A549 (cell line): ENCODE measurements at regions not wholly inside any gene's neighbourhood (a gene's known extent, or its start where the extent isn't known, plus 50 kb on each side); places are given as distances from the start of the nearest gene placed in this dataset.

Experiments
- ATAC-seq, 2 experiments: fragments of 200-7000 bp in 1 of 2; fragments of >200 bp in 1 of 2; cut with Nextera tagmentation in 1 of 2; cut with Tn5 transposase in 1 of 2; 3 replicates each; pipeline versions ENCODE4 v1.8.0 to v1.9.1; 2018 to 2020; ENCODE audit warnings: mild to moderate bottlenecking in 1 of 2, moderate library complexity in 1 of 2
- CTCF ChIA-PET: fragments of 300-600 bp; sonication (Branson Sonifier 250); formaldehyde crosslinking; extraction: SDS; loops from one replicate; lab custom pipeline; 2021; ENCODE audit warnings: antibody characterized with exemption, inconsistent platforms; lab: Yijun Ruan, JAX
- POLR2A ChIA-PET: fragments of 350-600 bp; formaldehyde crosslinking; extraction: SDS; loops from one replicate; lab custom pipeline; 2021; ENCODE audit warnings: antibody characterized with exemption, inconsistent platforms; lab: Yijun Ruan, JAX
- DNase-seq, 2 experiments: peaks; one replicate each; pipeline versions ENCODE4 v3.0.0 to v3.0.0-alpha.2; 2011 to 2016; ENCODE audit warnings: low read depth in 1 of 2, low spot score in 1 of 2
- FAIRE-seq: peaks from 2 replicates; lab custom pipeline; 2011; peaks lifted over from hg19 to GRCh38; lab: Jason Lieb, UNC
- H3K27ac ChIP-seq, 2 experiments: fragments of >200 bp; sonication (Bioruptor Twin); formaldehyde crosslinking; 3 replicates each; pipeline ENCODE4 v1.5.1; 2016 to 2017
- H3K4me1 ChIP-seq: fragments of >200 bp; sonication (Bioruptor Twin); formaldehyde crosslinking; 3 replicates; pipeline ENCODE4 v1.6.1; 2016
- H3K4me2 ChIP-seq: fragments of >200 bp; sonication (Bioruptor Twin); formaldehyde crosslinking; 3 replicates; pipeline ENCODE4 v1.6.1; 2016
- H3K4me3 ChIP-seq: fragments of >200 bp; sonication (Bioruptor Twin); formaldehyde crosslinking; 3 replicates; pipeline ENCODE4 v1.5.1; 2016
- H3K9me3 ChIP-seq: fragments of >200 bp; sonication (Bioruptor Twin); formaldehyde crosslinking; 3 replicates; pipeline ENCODE4 v1.6.1; 2016
- ATOH8 ChIP-seq: fragments of 250-450 bp; sonication (Bioruptor Pico); IDR thresholded peaks from 2 replicates; pipeline ENCODE4 v1.5.0; 2020; ENCODE audit warnings: low read depth, mild to moderate bottlenecking, moderate library complexity
- BHLHE40 ChIP-seq: IDR thresholded peaks from 2 replicates; pipeline ENCODE4 v1.6.1; 2012; ENCODE audit warnings: low read depth, low read length, inconsistent platforms
- CBX8 ChIP-seq: fragments of 200-600 bp; sonication (generic); IDR thresholded peaks from 2 replicates; pipeline ENCODE4 v1.6.1; 2016
- CHD4 ChIP-seq: fragments of 200-600 bp; sonication (generic); IDR thresholded peaks from 2 replicates; pipeline ENCODE4 v1.6.1; 2016; ENCODE audit warnings: antibody characterized with exemption, mild to moderate bottlenecking, borderline replicate concordance
- EHF ChIP-seq: fragments of 250-450 bp; sonication (Bioruptor Pico); IDR thresholded peaks from 2 replicates; pipeline ENCODE4 v1.5.0; 2020; ENCODE audit warnings: mild to moderate bottlenecking
- ESRRA ChIP-seq: fragments of 150-350 bp; IDR thresholded peaks from 2 replicates; pipeline ENCODE4 v1.6.1; 2014; ENCODE audit warnings: mild to moderate bottlenecking, low read length, borderline replicate concordance
- FOXS1 ChIP-seq: fragments of 250-450 bp; sonication (Bioruptor Pico); IDR thresholded peaks from 2 replicates; pipeline ENCODE4 v1.5.0; 2020; ENCODE audit warnings: mild to moderate bottlenecking, moderate library complexity
- HDAC2 ChIP-seq: fragments of 200-600 bp; sonication (generic); IDR thresholded peaks from 2 replicates; pipeline ENCODE4 v1.6.1; 2016
- HMGXB4 ChIP-seq: fragments of 250-450 bp; sonication (Bioruptor Pico); IDR thresholded peaks from 2 replicates; pipeline ENCODE4 v1.5.0; 2021; ENCODE audit warnings: mild to moderate bottlenecking, moderate library complexity, borderline replicate concordance
- HOXA7 ChIP-seq: fragments of 250-450 bp; sonication (Bioruptor Pico); IDR thresholded peaks from 2 replicates; pipeline ENCODE4 v1.5.0; 2020; ENCODE audit warnings: mild to moderate bottlenecking, moderate library complexity
- HOXB5 ChIP-seq: fragments of 250-450 bp; sonication (Bioruptor Pico); IDR thresholded peaks from 2 replicates; pipeline ENCODE4 v1.5.0; 2020; ENCODE audit warnings: mild to moderate bottlenecking, moderate library complexity
- JUNB ChIP-seq: fragments of >200 bp; sonication (Bioruptor Twin); formaldehyde crosslinking; IDR thresholded peaks from 2 replicates; pipeline ENCODE4 v1.6.1; 2016
- KDM5A ChIP-seq: fragments of 200-600 bp; sonication (generic); IDR thresholded peaks from 2 replicates; pipeline ENCODE4 v1.6.1; 2016; ENCODE audit warnings: antibody characterized with exemption, mild to moderate bottlenecking
- MAFK ChIP-seq: fragments of 450-650 bp; IDR thresholded peaks from 2 replicates; pipeline ENCODE4 v1.6.1; 2014; ENCODE audit not compliant: partially characterized antibody
- MAX ChIP-seq: IDR thresholded peaks from 2 replicates; pipeline ENCODE4 v1.6.1; 2012
- MAZ ChIP-seq: fragments of 150-350 bp; IDR thresholded peaks from 2 replicates; pipeline ENCODE4 v1.6.1; 2014; ENCODE audit warnings: antibody characterized with exemption, low read depth, low read length, borderline replicate concordance
- NFE2L2 ChIP-seq: fragments of 150-350 bp; conservative IDR thresholded peaks from 2 replicates; pipeline ENCODE4 v1.6.1; 2014; ENCODE audit warnings: low read length
- NR3C1 ChIP-seq: fragments of >200 bp; sonication (Bioruptor Twin); formaldehyde crosslinking; IDR thresholded peaks from 3 replicates; pipeline ENCODE4 v1.6.1; 2017
- PBX3 ChIP-seq: IDR thresholded peaks from 2 replicates; pipeline ENCODE4 v1.6.1; 2012
- POLR2AphosphoS2 ChIP-seq: conservative IDR thresholded peaks from 2 replicates; pipeline ENCODE4 v1.6.1; 2012; ENCODE audit warnings: low read length, improper control_type of control experiment, inconsistent platforms
- RCOR1 ChIP-seq: fragments of 150-350 bp; IDR thresholded peaks from 2 replicates; pipeline ENCODE4 v1.6.1; 2014; ENCODE audit warnings: antibody characterized with exemption, low read length, low read depth
- RNF2 ChIP-seq: fragments of 200-600 bp; sonication (generic); IDR thresholded peaks from 2 replicates; pipeline ENCODE4 v1.6.1; 2016; ENCODE audit warnings: low read depth, mild to moderate bottlenecking, antibody characterized with exemption, moderate library complexity, borderline replicate concordance
- SMC3 ChIP-seq: fragments of >200 bp; sonication (Bioruptor Twin); formaldehyde crosslinking; IDR thresholded peaks from 3 replicates; pipeline ENCODE4 v1.6.1; 2018; ENCODE audit warnings: inconsistent platforms
- SREBF2 ChIP-seq: fragments of 450-650 bp; IDR thresholded peaks from 2 replicates; pipeline ENCODE4 v1.6.1; 2014; ENCODE audit warnings: mild to moderate bottlenecking, moderate library complexity
- TFCP2L1 ChIP-seq: fragments of 250-450 bp; sonication (Bioruptor Pico); IDR thresholded peaks from 2 replicates; pipeline ENCODE4 v1.5.0; 2021; ENCODE audit warnings: mild to moderate bottlenecking
- ZFP36 ChIP-seq: fragments of 450-650 bp; IDR thresholded peaks from 2 replicates; pipeline ENCODE4 v1.6.1; 2014; ENCODE audit warnings: borderline replicate concordance; ENCODE audit not compliant: partially characterized antibody
- ZNF302 ChIP-seq: fragments of 250-450 bp; sonication (Bioruptor Pico); IDR thresholded peaks from 2 replicates; pipeline ENCODE4 v1.9.0; 2021; ENCODE audit warnings: inconsistent platforms, mild to moderate bottlenecking, moderate library complexity
- ZSCAN20 ChIP-seq: fragments of 250-450 bp; sonication (Bioruptor Pico); IDR thresholded peaks from 2 replicates; pipeline ENCODE4 v1.8.0; 2022; ENCODE audit warnings: mild to moderate bottlenecking, moderate library complexity
- WGBS: methylation state at CpG from one replicate; pipeline ENCODE4 v1.1.6; 2017; ENCODE audit errors: missing lambda C conversion rate; 5-methylcytosine and 5-hydroxymethylcytosine counted together
- TF ChIP-seq, protein P1 (sequence below): fragments of >200 bp; sonication (Bioruptor Twin); formaldehyde crosslinking; IDR thresholded peaks from 2 replicates; pipeline ENCODE4 v1.6.1; 2016

DNA sequence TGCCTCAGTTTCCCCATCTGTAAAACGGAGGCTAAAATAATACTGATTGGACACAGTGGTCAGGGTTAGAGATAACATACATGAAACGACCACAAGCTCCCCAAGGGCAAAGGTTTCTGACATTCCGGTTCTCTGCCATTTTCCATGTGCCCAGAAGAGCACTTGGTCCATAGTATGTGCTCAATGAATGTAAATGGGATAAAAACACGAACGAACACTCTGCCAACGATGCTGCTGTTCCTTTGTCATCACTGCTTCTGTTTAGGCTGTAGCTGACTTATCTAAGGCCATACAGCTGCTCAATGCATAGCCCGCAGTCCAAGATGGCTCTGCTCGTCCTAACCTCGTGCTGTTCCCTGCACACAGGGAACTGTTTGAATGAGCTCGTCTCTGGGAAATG, 102.0 kb downstream of the RMI2 start:
- 60% methylated on average over 10 of the region's 10 CpGs for WGBS
- H3K4me3 ChIP-seq: no peak overlapping the region
- ATAC-seq (no peak), DNase-seq (no peak), FAIRE-seq (no peak)
- H3K4me2 ChIP-seq: no peak overlapping the region
- no peaks in the 10 kb centered on the region for H3K9me3 ChIP-seq
- POLR2A ChIA-PET: no interaction called here
- no peak for TF ChIP-seq NFE2L2
- no peak for TF ChIP-seq MAX
- TF ChIP-seq ZNF302 (CRISPR knock-in tag): no peak
- TF ChIP-seq JUNB: no peak
- TF ChIP-seq ZFP36: no peak
- no peak for TF ChIP-seq RCOR1
- no peak for TF ChIP-seq EHF (CRISPR knock-in tag)
- no peak for TF ChIP-seq FOXS1 (CRISPR knock-in tag)
- no peak overlapping the region for H3K27ac ChIP-seq
- no peaks in the 10 kb centered on the region for H3K4me1 ChIP-seq
- CTCF ChIA-PET: interaction anchor here (0.9 to 1.8 kb wide), 4 partner anchors 11 to 194 kb away, joined by 3 to 6 read pairs (median 4); no protein-coding TSS in a partner anchor

GRCh38 chr16:11447836-11448235, 102.6 kb downstream of the RMI2 start:
- Histone ChIP-seq H3K4me1 (no peaks in the 10 kb centered on the region), H3K4me3 (no peak overlapping the region), H3K27ac (no peak overlapping the region), H3K4me2 (no peak overlapping the region), H3K9me3 (no peaks in the 10 kb centered on the region)
- no peak for TF ChIP-seq HOXA7 (CRISPR knock-in tag)
- TF ChIP-seq RNF2: no peak
- no peak for TF ChIP-seq POLR2AphosphoS2
- no peak for TF ChIP-seq NR3C1
- no peak for TF ChIP-seq KDM5A
- no peak for TF ChIP-seq TFCP2L1
- no peak for TF ChIP-seq MAZ
- no peak for TF ChIP-seq ESRRA
- TF ChIP-seq MAX: no peak
- no peak for TF ChIP-seq CBX8
- no peak for TF ChIP-seq SREBF2
- TF ChIP-seq, protein P1, sequence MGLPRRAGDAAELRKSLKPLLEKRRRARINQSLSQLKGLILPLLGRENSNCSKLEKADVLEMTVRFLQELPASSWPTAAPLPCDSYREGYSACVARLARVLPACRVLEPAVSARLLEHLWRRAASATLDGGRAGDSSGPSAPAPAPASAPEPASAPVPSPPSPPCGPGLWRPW: no peak
- TF ChIP-seq HDAC2: no peak
- TF ChIP-seq BHLHE40: no peak
- TF ChIP-seq SMC3: no peak
- TF ChIP-seq PBX3: no peak
- TF ChIP-seq MAFK: no peak
- TF ChIP-seq HOXB5 (CRISPR knock-in tag): no peak
- ChIA-PET CTCF (interaction anchor here (0.6 to 1.8 kb wide), 6 partner anchors 12 to 199 kb away, joined by 3 to 6 read pairs (median 4); no protein-coding TSS in a partner anchor), POLR2A (no interaction called here)
- no peak for DNase-seq
- 67% methylated on average over 9 of the region's 11 CpGs for WGBS
- no peak for ATAC-seq
- FAIRE-seq: no peak

DNA sequence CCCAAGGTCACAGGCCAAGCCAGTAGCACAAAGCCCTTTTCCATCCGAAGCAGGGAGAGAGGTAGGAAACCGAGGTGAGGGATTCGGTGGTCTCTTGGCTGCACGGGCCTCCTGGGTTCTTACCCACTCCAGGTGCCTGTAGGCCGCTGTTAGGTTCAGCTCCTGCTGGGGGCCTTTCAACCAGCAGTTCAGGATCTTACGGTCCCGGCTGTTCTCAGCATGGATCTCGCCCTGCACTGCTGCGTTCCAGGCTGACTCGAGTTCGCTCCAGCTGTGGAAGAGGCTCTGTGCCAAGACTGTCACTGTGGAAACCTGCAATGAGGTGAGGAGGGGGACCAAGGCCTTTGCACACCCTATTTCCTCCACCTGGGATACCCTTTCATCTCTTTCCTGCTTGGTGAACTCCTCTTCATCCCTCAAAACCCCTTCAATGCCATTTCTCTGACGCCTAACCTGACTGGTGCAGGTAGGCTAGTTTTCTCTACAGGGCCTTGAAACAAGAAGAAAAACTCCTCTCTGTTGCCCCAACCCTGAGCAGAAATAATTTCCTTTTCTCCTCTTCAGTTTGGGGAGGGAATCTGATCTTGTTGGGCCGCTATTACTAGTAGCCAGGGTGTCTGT, 103.6 kb downstream of the RMI2 start:
- ChIA-PET CTCF (interaction anchor here (1.5 to 1.8 kb wide), 2 partner anchors 77 to 193 kb away, joined by 3 to 5 read pairs; no protein-coding TSS in a partner anchor), POLR2A (no interaction called here)
- H3K27ac ChIP-seq: no peak overlapping the region
- TF ChIP-seq HMGXB4 (no peak), FOXS1 (CRISPR knock-in tag) (no peak), ZSCAN20 (CRISPR knock-in tag) (no peak), KDM5A (no peak), ATOH8 (no peak), CHD4 (no peak), JUNB (no peak), MAFK (no peak)
- TF ChIP-seq, protein P1: no peak
- ATAC-seq (no peak), FAIRE-seq (no peak), DNase-seq (no peak)
- no peaks in the 10 kb centered on the region for H3K9me3 ChIP-seq
- no peaks in the 10 kb centered on the region for H3K4me1 ChIP-seq
- H3K4me3 ChIP-seq: no peak overlapping the region
- WGBS: 72% methylated on average over 13 of the region's 13 CpGs
- H3K4me2 ChIP-seq: no peak overlapping the region
